ENCODE measurements at regions not wholly inside any gene's neighbourhood (a gene's known extent, or its start where the extent isn't known, plus 50 kb on each side); places are given as distances from the start of the nearest gene placed in this dataset.

DNA sequence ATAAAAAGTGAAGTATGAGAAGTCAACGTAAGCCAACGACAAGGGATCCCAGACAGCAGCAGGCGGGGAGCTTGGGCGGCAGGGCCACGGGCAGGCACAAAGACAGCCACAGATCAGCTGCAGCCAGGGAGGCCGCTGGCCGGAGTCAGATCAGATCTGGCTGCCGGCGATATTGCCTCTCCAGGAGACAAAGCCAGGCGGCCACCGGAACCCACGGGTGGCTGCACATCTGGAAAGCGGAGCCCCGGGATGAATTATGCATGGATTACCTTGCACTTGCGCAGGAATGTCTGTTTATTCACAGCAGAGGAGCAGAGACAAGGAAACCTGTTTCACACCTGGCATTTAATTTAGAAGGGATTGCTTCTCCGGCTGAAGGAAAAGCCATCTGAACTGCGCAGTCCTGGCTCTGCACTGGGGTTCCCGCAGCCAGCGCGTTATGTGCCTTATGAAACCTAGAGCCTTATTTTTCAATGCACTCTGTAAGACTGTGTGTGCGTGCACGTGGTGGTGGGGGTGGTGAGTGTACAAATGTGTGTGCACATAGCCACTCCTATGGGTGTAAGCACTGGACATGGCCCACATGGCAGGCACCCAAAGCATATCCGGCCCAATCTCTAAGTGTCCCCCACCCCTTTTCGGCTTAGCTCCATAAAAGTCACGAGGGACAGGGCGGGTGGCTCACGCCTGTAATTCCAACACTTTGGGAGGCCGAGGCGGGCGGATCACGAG, 427.8 kb upstream of the MCTP2 start:
- H3K4me3 Mint-ChIP-seq = no peak overlapping the region
- H3K27ac Mint-ChIP-seq = no peak overlapping the region
- no peaks in the 10 kb centered on the region for H3K27me3 Mint-ChIP-seq (ENCODE audit: insufficient read depth)
- H3K4me3 ChIP-seq (ENCODE audit: low read length) = no peak overlapping the region
- H3K9me3 ChIP-seq (ENCODE audit: control insufficient read depth, low read length) = no peaks in the 10 kb centered on the region
- TF ChIP-seq, protein P1, sequence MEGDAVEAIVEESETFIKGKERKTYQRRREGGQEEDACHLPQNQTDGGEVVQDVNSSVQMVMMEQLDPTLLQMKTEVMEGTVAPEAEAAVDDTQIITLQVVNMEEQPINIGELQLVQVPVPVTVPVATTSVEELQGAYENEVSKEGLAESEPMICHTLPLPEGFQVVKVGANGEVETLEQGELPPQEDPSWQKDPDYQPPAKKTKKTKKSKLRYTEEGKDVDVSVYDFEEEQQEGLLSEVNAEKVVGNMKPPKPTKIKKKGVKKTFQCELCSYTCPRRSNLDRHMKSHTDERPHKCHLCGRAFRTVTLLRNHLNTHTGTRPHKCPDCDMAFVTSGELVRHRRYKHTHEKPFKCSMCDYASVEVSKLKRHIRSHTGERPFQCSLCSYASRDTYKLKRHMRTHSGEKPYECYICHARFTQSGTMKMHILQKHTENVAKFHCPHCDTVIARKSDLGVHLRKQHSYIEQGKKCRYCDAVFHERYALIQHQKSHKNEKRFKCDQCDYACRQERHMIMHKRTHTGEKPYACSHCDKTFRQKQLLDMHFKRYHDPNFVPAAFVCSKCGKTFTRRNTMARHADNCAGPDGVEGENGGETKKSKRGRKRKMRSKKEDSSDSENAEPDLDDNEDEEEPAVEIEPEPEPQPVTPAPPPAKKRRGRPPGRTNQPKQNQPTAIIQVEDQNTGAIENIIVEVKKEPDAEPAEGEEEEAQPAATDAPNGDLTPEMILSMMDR (conservative IDR thresholded peaks at IDR 0.05) = no peak
- no peaks in the 10 kb centered on the region for H3K9me3 Mint-ChIP-seq
- H3K4me1 ChIP-seq (ENCODE audit: control insufficient read depth, insufficient read depth, low read length) = no peaks in the 10 kb centered on the region
- no peaks in the 10 kb centered on the region for H3K27me3 ChIP-seq (ENCODE audit: control insufficient read depth, insufficient read depth, low read length, poor library complexity, severe bottlenecking)
- H3K36me3 ChIP-seq (ENCODE audit: control insufficient read depth, insufficient read depth, low read length) = no peaks in the 10 kb centered on the region
- no peak overlapping the region for H3K27ac ChIP-seq (ENCODE audit: low read depth, low read length)
- peak; percentile 49 for DNase-seq
- H3K9ac ChIP-seq (ENCODE audit: extremely low read depth, low read length, poor library complexity, severe bottlenecking) = no peak overlapping the region
- no peaks in the 10 kb centered on the region for H3K36me3 Mint-ChIP-seq (ENCODE audit: low read depth)
- WGBS, 2 experiments (ENCODE audit: insufficient coverage in 1 of 2, insufficient read length in 1 of 2) = 89 to 95% methylated on average over 16 to 31 of the region's 31 CpGs
- H3K4me1 Mint-ChIP-seq = peaks cover 9% of the 10 kb centered on the region

DNA sequence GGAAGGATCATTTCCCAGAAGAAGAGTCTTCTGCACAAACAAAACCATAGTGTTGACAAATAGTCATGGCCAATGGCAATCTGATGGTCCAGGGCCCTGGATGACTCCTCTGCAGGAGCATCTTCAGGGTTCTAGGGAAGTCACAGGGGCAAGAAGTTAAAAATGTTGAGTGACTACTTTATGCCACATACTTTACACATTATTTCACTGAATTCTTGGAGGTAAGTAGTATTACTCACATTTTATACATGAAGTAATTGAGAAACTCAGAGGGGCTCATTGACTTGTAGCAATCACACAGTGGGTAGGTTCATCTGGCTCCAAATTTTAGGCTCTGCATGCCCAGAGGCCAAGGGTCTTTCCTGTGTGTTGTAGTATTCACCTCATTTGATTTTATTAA, 430.2 kb upstream of the MCTP2 start:
- Mint-ChIP-seq H3K27me3 (ENCODE audit: insufficient read depth) (no peaks in the 10 kb centered on the region), H3K4me3 (no peak overlapping the region), H3K4me1 (peaks cover 9% of the 10 kb centered on the region), H3K36me3 (ENCODE audit: low read depth) (no peaks in the 10 kb centered on the region), H3K9me3 (peaks cover 3% of the 10 kb centered on the region), H3K27ac (no peak overlapping the region)
- H3K4me1 ChIP-seq (ENCODE audit: control insufficient read depth, insufficient read depth, low read length) = no peaks in the 10 kb centered on the region
- H3K27me3 ChIP-seq (ENCODE audit: control insufficient read depth, insufficient read depth, low read length, poor library complexity, severe bottlenecking) = no peaks in the 10 kb centered on the region
- DNase-seq = no peak
- no peak overlapping the region for H3K27ac ChIP-seq (ENCODE audit: low read depth, low read length)
- H3K36me3 ChIP-seq (ENCODE audit: control insufficient read depth, insufficient read depth, low read length) = no peaks in the 10 kb centered on the region
- no peak overlapping the region for H3K9ac ChIP-seq (ENCODE audit: extremely low read depth, low read length, poor library complexity, severe bottlenecking)
- TF ChIP-seq, protein P1 (conservative IDR thresholded peaks at IDR 0.05) = no peak
- H3K9me3 ChIP-seq (ENCODE audit: control insufficient read depth, low read length) = no peaks in the 10 kb centered on the region
- H3K4me3 ChIP-seq (ENCODE audit: low read length) = no peak overlapping the region

DNA sequence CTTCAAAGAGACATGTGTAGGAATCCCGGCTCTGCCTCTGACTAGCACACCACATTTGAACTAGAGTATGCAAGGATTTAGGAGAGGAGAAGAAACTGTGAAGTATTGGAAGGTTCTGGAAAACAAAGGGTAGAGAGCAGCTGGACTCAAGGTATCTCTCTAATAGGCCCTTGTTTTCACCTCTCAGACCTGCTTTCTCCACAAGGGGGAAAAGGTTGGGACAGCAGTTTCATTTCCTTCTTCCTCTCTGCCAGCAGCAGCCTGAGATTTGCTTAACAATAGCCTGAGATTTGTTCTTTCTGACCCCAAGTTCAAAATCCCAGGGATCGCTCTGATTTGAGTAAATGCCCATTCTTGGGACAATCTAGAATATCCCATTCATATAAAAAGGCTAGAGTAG, 430.6 kb upstream of the MCTP2 start:
- Histone ChIP-seq H3K9me3 (ENCODE audit: control insufficient read depth, low read length) (no peaks in the 10 kb centered on the region), H3K36me3 (ENCODE audit: control insufficient read depth, insufficient read depth, low read length) (no peaks in the 10 kb centered on the region), H3K27me3 (ENCODE audit: control insufficient read depth, insufficient read depth, low read length, poor library complexity, severe bottlenecking) (no peaks in the 10 kb centered on the region), H3K9ac (ENCODE audit: extremely low read depth, low read length, poor library complexity, severe bottlenecking) (no peak overlapping the region), H3K4me3 (ENCODE audit: low read length) (no peak overlapping the region), H3K27ac (ENCODE audit: low read depth, low read length) (no peak overlapping the region), H3K4me1 (ENCODE audit: control insufficient read depth, insufficient read depth, low read length) (no peaks in the 10 kb centered on the region)
- H3K27me3 Mint-ChIP-seq (ENCODE audit: insufficient read depth) = no peaks in the 10 kb centered on the region
- TF ChIP-seq, protein P1 (conservative IDR thresholded peaks at IDR 0.05) = peak; percentile 66
- H3K36me3 Mint-ChIP-seq (ENCODE audit: low read depth) = no peaks in the 10 kb centered on the region
- DNase-seq = peak; percentile 50
- peaks cover 6% of the 10 kb centered on the region for H3K9me3 Mint-ChIP-seq
- H3K4me3 Mint-ChIP-seq = no peak overlapping the region
- 82 to 100% methylated on average over 1 to 2 of the region's 2 CpGs for WGBS, 2 experiments (ENCODE audit: insufficient coverage in 1 of 2, insufficient read length in 1 of 2)
- H3K27ac Mint-ChIP-seq = no peak overlapping the region
- H3K4me1 Mint-ChIP-seq = peaks cover 9% of the 10 kb centered on the region

All from endodermal cell (in vitro differentiated cells).